PC-3 (cell line): ENCODE measurements at regions not wholly inside any gene's neighbourhood (a gene's known extent, or its start where the extent isn't known, plus 50 kb on each side); places are given as distances from the start of the nearest gene placed in this dataset.
"Not testable (repeated sequence)": the region's sequence is repeated elsewhere in the genome, so short reads cannot be mapped to it uniquely, and the experiment has no call there.

ENCODE experiments used
- EZH2 ChIP-seq: fragments of 300-600 bp; sonication (generic); IDR thresholded peaks from one replicate; pipeline ENCODE4 v1.6.1; 2017; ENCODE audit warnings: antibody characterized with exemption, mild to moderate bottlenecking, low read length; ENCODE audit not compliant: unreplicated experiment
- EZH2phosphoT487 ChIP-seq: fragments of 300-600 bp; sonication (generic); IDR thresholded peaks from 2 replicates; pipeline ENCODE4 v1.6.1; 2018; ENCODE audit warnings: mild to moderate bottlenecking, antibody characterized with exemption, low read length, borderline replicate concordance
- TF ChIP-seq, protein P1 (sequence below): fragments of 300-600 bp; sonication (generic); conservative IDR thresholded peaks from 2 replicates; pipeline ENCODE4 v1.5.1; 2017; ENCODE audit warnings: antibody characterized with exemption, low read depth, mild to moderate bottlenecking, low read length

DNA sequence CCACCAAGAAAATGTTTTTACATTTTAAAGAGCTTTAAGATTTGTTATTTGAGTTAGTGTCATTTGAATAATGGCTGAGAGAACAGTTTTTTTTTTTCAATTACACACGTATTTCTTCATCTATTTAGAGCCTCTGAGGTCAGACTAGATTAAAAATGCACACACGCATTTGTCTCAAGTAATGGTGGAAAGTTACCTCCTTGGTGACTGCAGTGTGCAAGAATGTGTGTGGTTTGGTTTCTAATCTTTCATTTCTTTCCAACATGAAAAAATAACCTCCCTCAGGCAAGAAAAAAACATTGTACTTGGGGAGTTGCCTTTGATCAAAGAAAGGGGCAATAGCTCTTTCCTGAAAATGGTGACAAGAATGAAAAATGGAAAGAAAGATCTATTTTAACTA is 235.5 kb upstream of the ZNF337 start:
- TF ChIP-seq, protein P1, sequence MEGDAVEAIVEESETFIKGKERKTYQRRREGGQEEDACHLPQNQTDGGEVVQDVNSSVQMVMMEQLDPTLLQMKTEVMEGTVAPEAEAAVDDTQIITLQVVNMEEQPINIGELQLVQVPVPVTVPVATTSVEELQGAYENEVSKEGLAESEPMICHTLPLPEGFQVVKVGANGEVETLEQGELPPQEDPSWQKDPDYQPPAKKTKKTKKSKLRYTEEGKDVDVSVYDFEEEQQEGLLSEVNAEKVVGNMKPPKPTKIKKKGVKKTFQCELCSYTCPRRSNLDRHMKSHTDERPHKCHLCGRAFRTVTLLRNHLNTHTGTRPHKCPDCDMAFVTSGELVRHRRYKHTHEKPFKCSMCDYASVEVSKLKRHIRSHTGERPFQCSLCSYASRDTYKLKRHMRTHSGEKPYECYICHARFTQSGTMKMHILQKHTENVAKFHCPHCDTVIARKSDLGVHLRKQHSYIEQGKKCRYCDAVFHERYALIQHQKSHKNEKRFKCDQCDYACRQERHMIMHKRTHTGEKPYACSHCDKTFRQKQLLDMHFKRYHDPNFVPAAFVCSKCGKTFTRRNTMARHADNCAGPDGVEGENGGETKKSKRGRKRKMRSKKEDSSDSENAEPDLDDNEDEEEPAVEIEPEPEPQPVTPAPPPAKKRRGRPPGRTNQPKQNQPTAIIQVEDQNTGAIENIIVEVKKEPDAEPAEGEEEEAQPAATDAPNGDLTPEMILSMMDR, result not testable (repeated sequence)
- TF ChIP-seq EZH2, EZH2phosphoT487: not testable (repeated sequence)
